Hepatocyte (in vitro differentiated cells): ENCODE measurements at regions not wholly inside any gene's neighbourhood (a gene's known extent, or its start where the extent isn't known, plus 50 kb on each side); places are given as distances from the start of the nearest gene placed in this dataset.

Experiments
- EZH2 ChIP-seq: fragments of 200-600 bp; sonication (generic); IDR thresholded peaks from 2 replicates; pipeline ENCODE4 v1.6.1; 2016; ENCODE audit warnings: antibody characterized with exemption, mild to moderate bottlenecking, borderline replicate concordance
- TF ChIP-seq, protein P1 (sequence below): fragments of 200-600 bp; sonication (generic); IDR thresholded peaks from 2 replicates; pipeline ENCODE4 v1.5.1; 2016; ENCODE audit warnings: antibody characterized with exemption, mild to moderate bottlenecking; ENCODE audit not compliant: poor library complexity

DNA sequence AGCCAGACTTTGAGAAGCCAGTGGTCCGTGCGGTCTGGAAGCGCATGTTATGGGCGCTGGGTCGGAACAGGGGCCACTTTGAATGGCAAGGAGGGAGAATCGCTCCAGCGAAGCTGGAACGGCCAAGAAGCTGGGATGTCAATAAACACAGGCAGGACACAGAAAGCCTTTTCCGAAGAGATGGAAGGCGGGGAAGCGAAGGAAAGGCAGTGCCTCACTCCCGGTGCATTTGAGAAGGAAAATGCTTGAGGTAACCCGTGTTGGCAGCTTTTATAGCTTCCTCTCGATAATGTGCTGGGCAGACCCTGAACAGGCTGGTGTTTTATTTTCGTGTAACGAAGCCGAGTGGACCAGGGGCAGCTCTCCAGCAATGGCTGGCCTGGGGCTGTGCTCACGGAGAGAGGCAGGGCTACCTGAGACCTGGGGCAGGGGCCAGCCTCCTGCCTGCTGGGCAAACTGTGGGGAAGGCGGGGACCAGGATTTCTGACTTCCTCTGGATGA lies 84.2 kb upstream of the SPRY4 start:
- TF ChIP-seq EZH2, result no peak
- TF ChIP-seq, protein P1, sequence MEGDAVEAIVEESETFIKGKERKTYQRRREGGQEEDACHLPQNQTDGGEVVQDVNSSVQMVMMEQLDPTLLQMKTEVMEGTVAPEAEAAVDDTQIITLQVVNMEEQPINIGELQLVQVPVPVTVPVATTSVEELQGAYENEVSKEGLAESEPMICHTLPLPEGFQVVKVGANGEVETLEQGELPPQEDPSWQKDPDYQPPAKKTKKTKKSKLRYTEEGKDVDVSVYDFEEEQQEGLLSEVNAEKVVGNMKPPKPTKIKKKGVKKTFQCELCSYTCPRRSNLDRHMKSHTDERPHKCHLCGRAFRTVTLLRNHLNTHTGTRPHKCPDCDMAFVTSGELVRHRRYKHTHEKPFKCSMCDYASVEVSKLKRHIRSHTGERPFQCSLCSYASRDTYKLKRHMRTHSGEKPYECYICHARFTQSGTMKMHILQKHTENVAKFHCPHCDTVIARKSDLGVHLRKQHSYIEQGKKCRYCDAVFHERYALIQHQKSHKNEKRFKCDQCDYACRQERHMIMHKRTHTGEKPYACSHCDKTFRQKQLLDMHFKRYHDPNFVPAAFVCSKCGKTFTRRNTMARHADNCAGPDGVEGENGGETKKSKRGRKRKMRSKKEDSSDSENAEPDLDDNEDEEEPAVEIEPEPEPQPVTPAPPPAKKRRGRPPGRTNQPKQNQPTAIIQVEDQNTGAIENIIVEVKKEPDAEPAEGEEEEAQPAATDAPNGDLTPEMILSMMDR, result no peak
